Activated CD4-positive, alpha-beta T cell treated with anti-CD3 and anti-CD28 coated beads for 36 hours (primary cell): ENCODE measurements at regions not wholly inside any gene's neighbourhood (a gene's known extent, or its start where the extent isn't known, plus 50 kb on each side); places are given as distances from the start of the nearest gene placed in this dataset.
"Not testable (repeated sequence)": the region's sequence is repeated elsewhere in the genome, so short reads cannot be mapped to it uniquely, and the experiment has no call there.

Source experiments
- ATAC-seq: fragments of 200-7000 bp; cut with Tn5 transposase; one replicate; pipeline ENCODE4 v1.10.0; 2021; ENCODE audit warnings: mild to moderate bottlenecking, moderate library complexity
- CTCF ChIA-PET: fragments of 350-600 bp; sonication (Branson Sonifier 250); formaldehyde crosslinking; loops from one replicate; lab custom pipeline; 2021; ENCODE audit warnings: antibody characterized with exemption; lab: Charles Lee
- POLR2A ChIA-PET: fragments of 350-600 bp; sonication (Branson Sonifier 250); formaldehyde crosslinking; loops from one replicate; lab custom pipeline; 2021; ENCODE audit warnings: antibody characterized with exemption, inconsistent platforms; lab: Charles Lee
- DNase-seq: peaks from one replicate; pipeline ENCODE4 v3.0.0-alpha.2; 2020
- H3K27ac Mint-ChIP-seq: one replicate; pipeline ENCODE4 v1.8.0; 2021; ENCODE audit warnings: mixed read lengths
- H3K27me3 Mint-ChIP-seq: one replicate; pipeline ENCODE4 v1.8.0; 2021; ENCODE audit warnings: mixed read lengths
- H3K36me3 Mint-ChIP-seq: one replicate; pipeline ENCODE4 v1.8.0; 2021; ENCODE audit warnings: low read depth, mixed read lengths
- H3K4me1 Mint-ChIP-seq: one replicate; pipeline ENCODE4 v1.8.0; 2021; ENCODE audit warnings: mixed read lengths
- H3K4me3 Mint-ChIP-seq: one replicate; pipeline ENCODE4 v1.8.0; 2021; ENCODE audit warnings: mild to moderate bottlenecking, moderate library complexity, mixed read lengths
- H3K9me3 Mint-ChIP-seq: one replicate; pipeline ENCODE4 v1.8.0; 2021; ENCODE audit warnings: low read depth, mixed read lengths
- intact Hi-C, 2 experiments: fragments of 100-400 bp; cut with DNase I in 1 of 2; cut with micrococcal nuclease in 1 of 2; formaldehyde crosslinking; loops; one replicate each; pipeline versions ENCODE4 v1.14.2 to v1.15.1; 2022 to 2024; cut with DNase I, micrococcal nuclease

DNA sequence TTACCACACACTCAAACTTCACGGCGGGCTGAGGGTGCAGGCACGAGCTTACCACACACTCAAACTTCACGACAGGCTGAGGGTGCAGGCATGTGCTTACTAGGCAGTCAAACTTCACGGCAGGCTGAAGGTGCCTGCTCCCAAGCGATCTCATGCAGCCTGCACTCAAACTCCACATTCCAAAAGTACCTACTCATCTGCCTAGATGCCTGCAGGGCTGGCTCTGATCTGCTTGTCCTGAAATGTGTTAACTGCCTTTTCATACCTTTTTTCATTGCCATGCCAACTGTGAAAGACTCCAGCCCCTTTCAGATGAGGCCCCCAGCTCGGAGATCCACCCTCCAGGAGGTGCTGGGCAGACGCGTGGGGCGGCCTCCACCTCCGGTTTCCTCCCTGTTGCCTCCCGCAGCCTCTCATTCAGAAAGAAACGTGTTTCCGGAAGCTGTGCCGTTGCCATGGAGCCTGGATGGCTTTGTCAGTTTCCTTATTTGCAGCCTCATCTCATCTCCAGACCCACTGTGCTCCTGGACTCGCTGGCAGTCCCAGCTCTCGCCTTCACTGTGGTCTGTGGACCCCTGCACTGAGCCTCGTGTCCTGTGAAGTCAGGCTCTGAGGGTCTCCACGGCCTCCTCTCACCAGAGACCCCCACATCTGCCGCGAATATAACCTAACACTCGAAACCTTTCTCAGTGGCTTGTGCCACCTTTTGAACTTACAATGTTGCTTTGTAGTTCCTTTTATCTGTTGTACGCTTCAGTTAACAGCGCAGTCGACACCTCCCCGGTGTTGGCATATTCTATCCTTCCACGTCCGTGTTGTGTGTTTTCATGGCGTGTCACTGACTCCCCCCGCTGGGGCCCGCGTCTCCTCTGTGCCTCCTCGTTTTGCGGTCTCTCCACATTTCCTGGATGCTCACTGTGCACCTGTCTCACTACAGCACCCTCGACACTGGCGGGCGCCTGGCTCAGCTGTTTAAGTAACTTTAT is 106.1 kb upstream of the ALKAL2 start:
- Mint-ChIP-seq H3K4me3 (peak overlapping the region; percentile 57), H3K4me1 (peaks cover 16% of the 10 kb centered on the region), H3K9me3 (no peaks in the 10 kb centered on the region), H3K27ac (peak overlapping the region; percentile 56), H3K27me3 (peaks cover 2% of the 10 kb centered on the region), H3K36me3 (no peaks in the 10 kb centered on the region)
- ATAC-seq (peak; percentile 90), DNase-seq (peak; percentile 81)
- intact Hi-C loops, result loop anchor here in 1 of 2 experiments (1.0 kb wide), 1 partner anchor 283 kb away; the partner anchor contains the start of gene TMEM18
- POLR2A ChIA-PET, result no interaction called here
- CTCF ChIA-PET, result interaction anchor here (1.1 kb wide), 1 partner anchor 12 kb away, joined by 6 read pairs; no protein-coding TSS in a partner anchor

DNA sequence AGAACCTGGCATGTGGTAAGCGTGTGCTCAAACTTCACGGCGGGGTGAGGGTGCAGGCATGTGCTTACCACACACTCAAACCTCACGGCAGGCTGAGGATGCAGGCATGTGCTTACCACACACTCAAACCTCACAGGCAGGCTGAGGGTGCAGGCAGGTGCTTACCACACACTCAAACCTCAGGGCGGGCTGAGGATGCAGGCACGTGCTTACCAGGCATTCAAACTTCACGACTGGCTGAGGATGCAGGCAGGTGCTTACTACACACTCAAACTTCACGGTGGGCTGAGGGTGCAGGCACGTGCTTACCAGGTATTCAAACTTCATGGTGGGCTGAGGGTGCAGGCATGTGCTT is 105.0 kb upstream of the ALKAL2 start:
- H3K36me3 Mint-ChIP-seq, result no peaks in the 10 kb centered on the region
- ATAC-seq (no peak), DNase-seq (no peak)
- ChIA-PET POLR2A (no interaction called here), CTCF (no interaction called here)
- H3K4me3 Mint-ChIP-seq, result no peak overlapping the region
- peaks cover 2% of the 10 kb centered on the region for H3K27me3 Mint-ChIP-seq
- H3K4me1 Mint-ChIP-seq, result peaks cover 16% of the 10 kb centered on the region
- peaks cover 1% of the 10 kb centered on the region for H3K9me3 Mint-ChIP-seq
- intact Hi-C loops, result no loop called here
- H3K27ac Mint-ChIP-seq, result no peak overlapping the region

DNA sequence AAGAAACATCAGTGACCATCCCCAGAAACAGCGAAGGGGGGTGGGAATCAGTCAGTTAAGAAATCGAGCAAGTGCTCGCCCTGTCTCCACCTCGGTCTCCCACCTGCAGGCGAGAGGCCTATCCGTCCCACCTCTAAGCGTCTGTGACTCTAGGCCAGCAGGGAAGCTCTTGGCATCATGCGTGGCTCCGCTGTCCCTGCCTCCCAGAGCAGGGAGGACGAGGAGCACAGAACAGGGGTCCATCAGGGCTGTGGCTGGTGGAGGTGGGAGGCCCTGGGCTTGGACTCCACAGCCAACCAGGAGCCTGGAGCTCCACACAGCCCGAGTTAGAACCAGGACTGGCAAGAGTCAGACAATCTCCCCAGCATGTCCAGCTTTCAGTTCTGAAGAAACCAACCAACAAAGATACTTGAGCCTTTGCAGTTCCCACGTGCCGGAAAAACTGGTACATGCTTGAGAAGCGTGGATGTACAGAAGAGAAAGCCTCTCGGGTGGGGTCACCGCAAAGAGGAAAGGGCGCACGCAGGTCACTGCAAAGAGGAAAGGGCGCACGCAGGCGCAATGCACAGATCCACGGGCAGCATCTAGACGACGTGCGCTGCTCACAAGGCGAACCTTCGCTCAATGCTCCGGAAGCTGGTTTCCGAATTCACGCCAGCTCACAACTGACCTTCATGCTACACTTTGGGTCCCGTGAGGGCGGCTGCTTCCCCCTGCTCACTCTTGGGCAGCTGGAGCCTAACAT is 104.5 kb upstream of the ALKAL2 start:
- intact Hi-C loops, result no loop called here
- ChIA-PET POLR2A (no interaction called here), CTCF (no interaction called here)
- peaks cover 2% of the 10 kb centered on the region for H3K27me3 Mint-ChIP-seq
- ATAC-seq (no peak), DNase-seq (no peak)
- H3K36me3 Mint-ChIP-seq, result no peaks in the 10 kb centered on the region
- H3K27ac Mint-ChIP-seq, result no peak overlapping the region
- peaks cover 16% of the 10 kb centered on the region for H3K4me1 Mint-ChIP-seq
- H3K9me3 Mint-ChIP-seq, result peaks cover 1% of the 10 kb centered on the region
- no peak overlapping the region for H3K4me3 Mint-ChIP-seq

DNA sequence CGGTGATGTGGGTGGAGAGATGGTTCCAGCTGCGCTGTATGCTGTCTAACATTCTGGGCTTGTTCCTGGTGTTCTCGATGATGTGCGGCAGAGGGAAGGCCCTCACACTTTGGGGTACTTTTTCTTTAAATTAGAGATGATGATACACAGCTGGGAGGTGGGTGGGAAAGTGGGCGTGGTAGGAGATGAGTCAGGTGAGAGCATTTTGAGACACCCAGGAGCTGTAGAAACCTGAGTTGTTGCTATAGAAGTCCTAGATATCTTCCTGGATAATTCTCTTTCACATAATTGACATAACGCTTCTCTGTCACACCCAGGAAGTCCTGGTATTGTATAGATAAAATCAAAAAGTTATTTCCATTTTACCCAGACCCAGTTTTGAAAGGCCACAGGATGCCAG is 103.8 kb upstream of the ALKAL2 start:
- H3K9me3 Mint-ChIP-seq, result peaks cover 1% of the 10 kb centered on the region
- H3K27ac Mint-ChIP-seq, result no peak overlapping the region
- H3K27me3 Mint-ChIP-seq, result peaks cover 2% of the 10 kb centered on the region
- ATAC-seq, result no peak
- ChIA-PET POLR2A (no interaction called here), CTCF (no interaction called here)
- no peak overlapping the region for H3K4me3 Mint-ChIP-seq
- intact Hi-C loops, result no loop called here
- H3K36me3 Mint-ChIP-seq, result no peaks in the 10 kb centered on the region
- peak; percentile 24 for DNase-seq
- H3K4me1 Mint-ChIP-seq, result peaks cover 16% of the 10 kb centered on the region

DNA sequence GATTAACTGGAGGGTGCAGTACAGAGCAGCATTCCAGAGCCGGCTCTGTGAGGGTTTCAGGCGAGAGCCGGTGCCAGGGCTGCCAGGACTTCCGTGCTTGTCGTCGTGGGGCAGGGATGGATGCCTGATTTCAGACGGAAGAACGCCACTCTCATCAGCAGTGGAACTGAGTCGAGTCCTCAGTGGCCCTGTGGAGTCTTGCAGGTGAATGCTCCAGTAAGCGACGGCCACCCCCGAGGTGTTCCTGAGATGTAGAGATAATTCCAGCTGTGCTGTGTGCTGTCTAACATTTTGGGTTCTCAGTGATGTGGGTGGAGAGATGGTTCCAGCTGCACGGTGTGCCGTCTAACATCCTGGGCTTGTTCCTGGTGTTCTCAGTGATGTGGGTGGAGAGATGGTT is 103.1 kb upstream of the ALKAL2 start:
- ATAC-seq (no peak), DNase-seq (no peak)
- no peak overlapping the region for H3K27ac Mint-ChIP-seq
- ChIA-PET POLR2A (no interaction called here), CTCF (no interaction called here)
- H3K4me3 Mint-ChIP-seq, result no peak overlapping the region
- intact Hi-C loops, result no loop called here
- peaks cover 1% of the 10 kb centered on the region for H3K9me3 Mint-ChIP-seq
- no peaks in the 10 kb centered on the region for H3K36me3 Mint-ChIP-seq
- peaks cover 2% of the 10 kb centered on the region for H3K27me3 Mint-ChIP-seq
- peaks cover 16% of the 10 kb centered on the region for H3K4me1 Mint-ChIP-seq

DNA sequence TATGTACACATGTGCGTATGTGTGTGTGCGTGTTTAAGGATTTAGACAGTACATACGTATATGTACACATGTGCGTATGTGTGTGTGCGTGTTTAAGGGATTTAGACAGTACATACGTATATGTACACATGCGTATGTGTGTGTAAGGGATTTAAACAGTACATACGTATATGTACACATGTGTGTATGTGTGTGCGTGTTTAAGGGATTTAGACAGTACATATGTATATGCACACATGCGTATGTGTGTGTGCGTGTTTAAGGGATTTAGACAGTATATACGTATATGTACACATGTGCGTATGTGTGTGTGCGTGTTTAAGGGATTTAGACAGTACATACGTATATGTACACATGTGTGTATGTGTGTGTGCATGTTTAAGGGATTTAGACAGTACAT is 102.1 kb upstream of the ALKAL2 start:
- DNase-seq, H3K27me3 Mint-ChIP-seq, intact Hi-C loops, H3K4me3 Mint-ChIP-seq, H3K27ac Mint-ChIP-seq, ATAC-seq, CTCF ChIA-PET, POLR2A ChIA-PET, H3K9me3 Mint-ChIP-seq, H3K36me3 Mint-ChIP-seq: not testable (repeated sequence)
- H3K4me1 Mint-ChIP-seq, result peaks cover 16% of the 10 kb centered on the region

DNA sequence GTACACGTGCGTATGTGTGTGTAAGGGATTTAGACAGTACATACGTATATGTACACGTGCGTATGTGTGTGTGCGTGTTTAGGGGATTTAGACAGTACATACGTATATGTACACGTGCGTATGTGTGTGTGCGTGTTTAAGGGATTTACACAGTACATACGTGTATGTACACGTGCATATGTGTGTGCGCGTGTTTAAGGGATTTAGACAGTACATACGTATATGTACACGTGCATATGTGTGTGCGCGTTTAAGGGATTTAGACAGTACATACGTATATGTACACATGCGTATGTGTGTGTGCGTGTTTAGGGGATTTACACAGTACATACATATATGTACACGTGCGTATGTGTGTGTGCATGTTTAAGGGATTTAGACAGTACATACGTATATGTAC is 100.9 kb upstream of the ALKAL2 start:
- POLR2A ChIA-PET, CTCF ChIA-PET: not testable (repeated sequence)

DNA sequence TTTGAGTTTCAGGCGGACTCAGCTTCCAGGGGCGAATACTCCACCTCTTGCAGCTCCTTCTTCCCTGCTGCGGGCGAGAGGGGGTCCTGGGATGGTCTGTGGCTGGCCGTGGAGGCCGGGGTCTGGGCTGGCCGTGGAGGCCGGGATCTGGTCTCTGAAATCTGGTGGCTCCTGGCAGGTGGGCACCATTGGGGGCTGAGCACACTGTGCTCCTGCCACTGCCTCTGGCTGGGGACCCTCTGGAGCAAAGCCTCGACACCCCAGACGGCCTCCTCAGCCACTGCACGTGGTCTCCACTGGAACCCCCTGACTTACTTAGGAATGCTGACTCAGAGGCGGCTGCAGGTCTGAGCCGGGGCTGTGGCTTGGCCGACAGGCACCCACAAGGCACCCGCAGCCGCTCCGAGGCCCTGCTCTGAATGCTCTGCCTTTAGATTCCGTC is 100.1 kb upstream of the ALKAL2 start:
- CTCF ChIA-PET, result no interaction called here
- no peak for DNase-seq
- Mint-ChIP-seq H3K27ac (no peak overlapping the region), H3K27me3 (peaks cover 2% of the 10 kb centered on the region), H3K4me3 (no peak overlapping the region), H3K36me3 (no peaks in the 10 kb centered on the region), H3K9me3 (peaks cover 1% of the 10 kb centered on the region), H3K4me1 (peaks cover 3% of the 10 kb centered on the region)
- intact Hi-C loops, result no loop called here
- no peak for ATAC-seq
- POLR2A ChIA-PET, result no interaction called here

More for the DNA sequence above, 100.9 kb upstream of the ALKAL2 start:
- H3K4me1 Mint-ChIP-seq, H3K27me3 Mint-ChIP-seq, intact Hi-C loops, ATAC-seq, H3K9me3 Mint-ChIP-seq, DNase-seq, H3K36me3 Mint-ChIP-seq, H3K4me3 Mint-ChIP-seq, H3K27ac Mint-ChIP-seq: not testable (repeated sequence)

DNA sequence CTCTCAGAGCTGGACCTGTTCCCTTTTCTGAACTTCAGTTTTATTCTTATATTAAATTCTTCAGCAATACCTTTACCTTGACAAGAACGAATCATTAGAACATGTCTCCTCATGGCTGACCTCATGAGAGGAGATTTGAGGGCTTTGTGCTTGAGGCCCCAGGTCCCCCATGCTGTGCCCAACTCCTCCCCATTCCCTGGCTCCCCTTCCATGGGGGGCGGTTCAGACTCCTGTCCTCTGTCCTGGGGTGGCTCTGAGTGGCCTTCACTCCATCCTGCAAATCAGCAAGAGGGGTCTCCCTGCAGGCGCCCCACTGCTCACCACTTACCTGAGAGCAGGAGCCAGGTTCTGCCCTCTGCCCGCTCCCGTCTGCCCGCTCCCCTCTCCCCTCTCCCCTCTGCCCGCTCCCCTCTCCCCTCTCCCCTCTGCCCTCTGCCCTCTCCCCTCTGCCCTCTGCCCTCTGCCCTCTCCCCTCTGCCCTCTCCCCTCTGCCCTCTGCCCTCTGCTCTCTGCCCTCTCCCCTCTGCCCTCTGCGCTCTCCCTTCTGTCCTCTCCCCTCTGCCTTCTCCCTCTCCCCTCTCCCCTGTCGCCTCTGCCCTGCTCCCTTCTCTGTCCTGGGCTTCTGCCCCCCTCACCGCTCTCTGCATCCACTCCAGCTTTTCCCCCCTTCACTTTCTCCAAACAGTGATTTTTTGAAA is 98.7 kb upstream of the ALKAL2 start:
- ATAC-seq (no peak), DNase-seq (no peak)
- intact Hi-C loops, result no loop called here
- Mint-ChIP-seq H3K9me3 (peaks cover 1% of the 10 kb centered on the region), H3K36me3 (no peaks in the 10 kb centered on the region), H3K4me3 (no peak overlapping the region), H3K4me1 (peaks cover 1% of the 10 kb centered on the region), H3K27me3 (peaks cover 2% of the 10 kb centered on the region), H3K27ac (no peak overlapping the region)
- ChIA-PET CTCF (no interaction called here), POLR2A (no interaction called here)

DNA sequence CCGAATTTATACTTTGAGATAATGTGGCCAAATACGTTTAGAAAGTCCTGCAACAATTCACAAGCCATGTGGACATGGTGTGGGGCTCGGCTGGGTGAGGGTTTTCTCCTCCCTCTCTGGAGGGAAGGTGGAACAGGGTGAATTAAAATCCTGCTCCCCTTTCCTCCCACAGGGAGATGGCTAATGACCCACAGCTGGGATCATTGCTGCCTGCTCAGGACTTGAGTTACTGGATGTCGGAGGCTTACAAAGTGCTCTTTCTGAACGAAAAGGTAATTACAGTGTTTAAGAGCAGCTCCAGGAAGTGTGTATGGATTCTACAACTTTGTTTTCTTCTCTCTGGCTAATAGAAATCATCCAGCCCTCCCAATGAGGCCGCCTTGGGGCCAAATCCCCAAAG is 97.9 kb upstream of the ALKAL2 start:
- intact Hi-C loops, result no loop called here
- H3K27me3 Mint-ChIP-seq, result peaks cover 3% of the 10 kb centered on the region
- H3K36me3 Mint-ChIP-seq, result no peaks in the 10 kb centered on the region
- no peak overlapping the region for H3K4me3 Mint-ChIP-seq
- peaks cover 1% of the 10 kb centered on the region for H3K9me3 Mint-ChIP-seq
- ChIA-PET POLR2A (no interaction called here), CTCF (no interaction called here)
- no peak overlapping the region for H3K27ac Mint-ChIP-seq
- DNase-seq, result no peak
- ATAC-seq, result no peak
- no peaks in the 10 kb centered on the region for H3K4me1 Mint-ChIP-seq

DNA sequence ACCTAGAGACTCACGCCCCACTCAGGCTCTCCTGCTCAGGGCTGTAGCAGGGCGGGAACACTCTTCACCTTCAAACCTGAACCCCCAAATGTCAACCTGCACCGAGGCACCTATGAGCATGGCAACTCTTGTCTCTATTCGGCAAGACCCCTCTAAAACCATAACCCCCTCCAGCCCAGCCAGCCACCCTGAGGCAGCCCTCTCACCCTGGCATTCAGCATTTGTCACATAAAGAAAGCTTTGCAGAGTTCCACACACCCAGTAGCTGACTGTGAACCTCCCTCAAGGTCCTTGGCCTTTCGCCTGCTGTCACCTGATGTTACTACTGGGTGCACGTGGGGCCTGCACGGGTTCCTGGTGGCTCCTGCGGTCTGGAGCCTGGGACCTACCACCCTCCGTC is 97.2 kb upstream of the ALKAL2 start:
- no peaks in the 10 kb centered on the region for H3K4me1 Mint-ChIP-seq
- POLR2A ChIA-PET, result no interaction called here
- no peak for ATAC-seq
- peaks cover 3% of the 10 kb centered on the region for H3K27me3 Mint-ChIP-seq
- intact Hi-C loops, result no loop called here
- DNase-seq, result no peak
- H3K36me3 Mint-ChIP-seq, result no peaks in the 10 kb centered on the region
- CTCF ChIA-PET, result interaction anchor here (1.0 kb wide), 1 partner anchor 9 kb away, joined by 3 read pairs; no protein-coding TSS in a partner anchor
- H3K27ac Mint-ChIP-seq, result no peak overlapping the region
- H3K9me3 Mint-ChIP-seq, result peaks cover 1% of the 10 kb centered on the region
- no peak overlapping the region for H3K4me3 Mint-ChIP-seq
